SK-N-SH treated with all-trans-retinoic acid at 6 μM for 48 hours (cell line): ENCODE measurements at regions not wholly inside any gene's neighbourhood (a gene's known extent, or its start where the extent isn't known, plus 50 kb on each side); places are given as distances from the start of the nearest gene placed in this dataset.

Source experiments
- ATAC-seq: fragments of 200-7000 bp; cut with Tn5 transposase; 3 replicates; pipeline ENCODE4 v1.9.1; 2020; ENCODE audit warnings: mild to moderate bottlenecking, moderate library complexity
- CREB5 ChIP-seq: fragments of 250-450 bp; sonication (Bioruptor Pico); IDR thresholded peaks from 2 replicates; pipeline ENCODE4 v1.5.1; 2020; ENCODE audit warnings: low read depth, mild to moderate bottlenecking, moderate library complexity
- CSDC2 ChIP-seq: fragments of 250-450 bp; sonication (Bioruptor Pico); IDR thresholded peaks from 2 replicates; pipeline ENCODE4 v1.5.0; 2020; ENCODE audit warnings: mild to moderate bottlenecking, moderate library complexity
- CSRNP3 ChIP-seq: fragments of 250-450 bp; sonication (Bioruptor Pico); IDR thresholded peaks from 2 replicates; pipeline ENCODE4 v1.5.1; 2021; ENCODE audit warnings: mild to moderate bottlenecking, moderate library complexity
- ESRRG ChIP-seq: fragments of 250-450 bp; sonication (Bioruptor Pico); IDR thresholded peaks from 2 replicates; pipeline ENCODE4 v1.6.1; 2021; ENCODE audit warnings: mild to moderate bottlenecking
- ISL1 ChIP-seq: fragments of 250-450 bp; sonication (Bioruptor Pico); IDR thresholded peaks from 2 replicates; pipeline ENCODE4 v2.1.2; 2022; ENCODE audit warnings: mild to moderate bottlenecking, moderate library complexity
- OSR1 ChIP-seq: fragments of 250-450 bp; sonication (Bioruptor Pico); IDR thresholded peaks from 2 replicates; pipeline ENCODE4 v1.8.0; 2022; ENCODE audit warnings: moderate library complexity, mild to moderate bottlenecking, inconsistent platforms
- PATZ1 ChIP-seq: fragments of 250-450 bp; sonication (Bioruptor Pico); IDR thresholded peaks from 2 replicates; pipeline ENCODE4 v1.8.0; 2020; ENCODE audit warnings: mild to moderate bottlenecking, moderate library complexity, borderline replicate concordance
- POU6F1 ChIP-seq: fragments of 250-450 bp; sonication (Bioruptor Pico); IDR thresholded peaks from 2 replicates; pipeline ENCODE4 v1.8.0; 2021; ENCODE audit warnings: low read depth, mild to moderate bottlenecking, moderate library complexity, borderline replicate concordance
- PPARA ChIP-seq: fragments of 250-450 bp; sonication (Bioruptor Pico); IDR thresholded peaks from 2 replicates; pipeline ENCODE4 v1.5.0; 2020; ENCODE audit warnings: mild to moderate bottlenecking, borderline replicate concordance
- RARB ChIP-seq: fragments of 250-450 bp; sonication (Bioruptor Pico); IDR thresholded peaks from 2 replicates; pipeline ENCODE4 v1.8.0; 2021; ENCODE audit warnings: mild to moderate bottlenecking, moderate library complexity
- SNAI2 ChIP-seq: fragments of 250-450 bp; sonication (Bioruptor Pico); IDR thresholded peaks from 2 replicates; pipeline ENCODE4 v1.5.0; 2020; ENCODE audit warnings: mild to moderate bottlenecking, moderate library complexity
- TCF4 ChIP-seq: fragments of 250-450 bp; sonication (Bioruptor Pico); IDR thresholded peaks from 2 replicates; pipeline ENCODE4 v1.8.0; 2021; ENCODE audit warnings: mild to moderate bottlenecking, moderate library complexity, borderline replicate concordance
- TOX ChIP-seq: fragments of 250-450 bp; sonication (Bioruptor Pico); IDR thresholded peaks from 2 replicates; pipeline ENCODE4 v1.8.0; 2021; ENCODE audit warnings: mild to moderate bottlenecking, moderate library complexity, borderline replicate concordance
- ZC3H10 ChIP-seq: fragments of 250-450 bp; sonication (Bioruptor Pico); IDR thresholded peaks from 2 replicates; pipeline ENCODE4 v1.5.1; 2021; ENCODE audit warnings: mild to moderate bottlenecking, moderate library complexity
- ZFP3 ChIP-seq: fragments of 250-450 bp; sonication (Bioruptor Pico); IDR thresholded peaks from 2 replicates; pipeline ENCODE4 v1.5.0; 2020; ENCODE audit warnings: mild to moderate bottlenecking, moderate library complexity
- ZNF565 ChIP-seq: fragments of 450-650 bp; formaldehyde crosslinking; conservative IDR thresholded peaks from 2 replicates; pipeline ENCODE4 v1.5.0; 2020; ENCODE audit warnings: low read depth, mild to moderate bottlenecking, moderate library complexity
- ZNF70 ChIP-seq: fragments of 450-650 bp; formaldehyde crosslinking; IDR thresholded peaks from 2 replicates; pipeline ENCODE4 v1.5.0; 2020; ENCODE audit warnings: mild to moderate bottlenecking, moderate library complexity
- ZNF8 ChIP-seq: fragments of 450-650 bp; formaldehyde crosslinking; IDR thresholded peaks from 2 replicates; pipeline ENCODE4 v1.5.0; 2020; ENCODE audit warnings: mild to moderate bottlenecking, moderate library complexity

- TF ChIP-seq CREB5 (CRISPR knock-in tag) (no peak), CSDC2 (no peak), CSRNP3 (CRISPR knock-in tag) (no peak), ZC3H10 (CRISPR knock-in tag) (no peak), RARB (no peak)
These were observed 382.1 kb downstream of the TLE4 start (continued) for GRCh38 chr9:79953908-79954307.

- no peak for TF ChIP-seq OSR1 (CRISPR knock-in tag)
- no peak for TF ChIP-seq TCF4 (CRISPR knock-in tag)
- TF ChIP-seq CSRNP3 (CRISPR knock-in tag) = no peak
- no peak for TF ChIP-seq ZNF8
- TF ChIP-seq ISL1 (CRISPR knock-in tag) = no peak
- ATAC-seq = no peak
These were observed 380.6 kb downstream of the TLE4 start for GRCh38 chr9:79952401-79952800.

GRCh38 chr9:79946712-79947111 is 374.9 kb downstream of the TLE4 start:
- no peak for ATAC-seq
- no peak for TF ChIP-seq ZC3H10 (CRISPR knock-in tag)
- TF ChIP-seq ZFP3 (CRISPR knock-in tag) = no peak
- no peak for TF ChIP-seq CSDC2
- no peak for TF ChIP-seq POU6F1 (CRISPR knock-in tag)
- TF ChIP-seq ESRRG (CRISPR knock-in tag) = no peak
- TF ChIP-seq ZNF8 = no peak
- TF ChIP-seq TOX (CRISPR knock-in tag) = no peak

GRCh38 chr9:79945495-79945894 is 373.7 kb downstream of the TLE4 start:
- ATAC-seq = no peak

More at GRCh38 chr9:79945495-79945894, 373.7 kb downstream of the TLE4 start:
- no peak for TF ChIP-seq OSR1 (CRISPR knock-in tag)
- no peak for TF ChIP-seq SNAI2 (CRISPR knock-in tag)
- TF ChIP-seq PPARA (CRISPR knock-in tag) = no peak
- no peak for TF ChIP-seq CSRNP3 (CRISPR knock-in tag)
- TF ChIP-seq POU6F1 (CRISPR knock-in tag) = no peak
- no peak for TF ChIP-seq ZFP3 (CRISPR knock-in tag)
- TF ChIP-seq ZNF70 (CRISPR knock-in tag) = no peak
- TF ChIP-seq RARB = no peak
- TF ChIP-seq ZNF565 = no peak
- no peak for TF ChIP-seq ESRRG (CRISPR knock-in tag)
- no peak for TF ChIP-seq PATZ1 (CRISPR knock-in tag)
